SK-N-SH (cell line): ENCODE measurements at regions not wholly inside any gene's neighbourhood (a gene's known extent, or its start where the extent isn't known, plus 50 kb on each side); places are given as distances from the start of the nearest gene placed in this dataset.
A peak's percentile ranks its signal among the peaks of the same experiment; 100 is the strongest.

Experiments used
- CTCF ChIA-PET: fragments of 300-600, 350-600 bp; formaldehyde crosslinking; extraction: SDS; loops from one replicate; lab custom pipeline; 2021; lab: Yijun Ruan, JAX
- POLR2A ChIA-PET: fragments of 350-600 bp; sonication (Branson Sonifier 250); formaldehyde crosslinking; extraction: SDS; loops from one replicate; lab custom pipeline; 2020; ENCODE audit warnings: antibody characterized with exemption, inconsistent platforms; lab: Yijun Ruan, JAX
- DNase-seq: peaks from one replicate; pipeline ENCODE4 v3.0.0; 2012
- H2AFZ ChIP-seq: fragments of 200-600 bp; sonication (generic); 2 replicates; pipeline ENCODE4 v1.8.1; 2016; ENCODE audit warnings: antibody characterized with exemption, mild to moderate bottlenecking, low read depth
- H3F3A ChIP-seq: fragments of 200-600 bp; sonication (generic); replicated peaks from 2 replicates; pipeline ENCODE3; 2016; ENCODE audit warnings: antibody characterized with exemption, mild to moderate bottlenecking; ENCODE audit not compliant: insufficient read depth
- H3K27ac ChIP-seq, 2 experiments: fragments of 200-500 bp in 1 of 2; fragments of 200-600 bp in 1 of 2; sonication (Bioruptor generic) in 1 of 2; sonication (generic), shearing (Covaris generic) in 1 of 2; 2 replicates each; pipeline versions ENCODE4 v1.5.1 to v1.6.1; 2014 to 2016; ENCODE audit warnings: low read depth in 2 of 2, inconsistent platforms in 1 of 2, low read length in 1 of 2, mild to moderate bottlenecking in 1 of 2, mixed read lengths in 1 of 2
- H3K27me3 ChIP-seq: fragments of 200-600 bp; sonication (generic), shearing (Covaris generic); 2 replicates; pipeline ENCODE4 v1.6.1; 2016; ENCODE audit warnings: mixed run types; ENCODE audit not compliant: insufficient read depth
- H3K36me3 ChIP-seq, 2 experiments: fragments of 200-500 bp in 1 of 2; fragments of 200-600 bp in 1 of 2; sonication (Bioruptor generic) in 1 of 2; sonication (generic) in 1 of 2; replicated peaks in 1 of 2; 2 replicates each; pipeline versions ENCODE3 to v1.5.1; 2014 to 2016; ENCODE audit warnings: low read length in 1 of 2, mild to moderate bottlenecking in 1 of 2; ENCODE audit not compliant: insufficient read depth in 2 of 2, control insufficient read depth in 1 of 2
- H3K4me1 ChIP-seq, 2 experiments: fragments of 200-500 bp in 1 of 2; fragments of 200-600 bp in 1 of 2; sonication (Bioruptor generic) in 1 of 2; sonication (generic), shearing (Covaris generic) in 1 of 2; 2 replicates each; pipeline versions ENCODE4 v1.5.1 to v1.6.1; 2014 to 2016; ENCODE audit warnings: low read depth in 1 of 2, low read length in 1 of 2, mixed run types in 1 of 2; ENCODE audit not compliant: insufficient read depth in 2 of 2, control insufficient read depth in 1 of 2
- H3K4me2 ChIP-seq: fragments of 200-600 bp; sonication (generic), shearing (Covaris generic); 2 replicates; pipeline ENCODE4 v1.6.1; 2017; ENCODE audit warnings: mixed run types
- H3K4me3 ChIP-seq, 2 experiments: fragments of 200-500 bp in 1 of 2; fragments of 200-600 bp in 1 of 2; sonication (Bioruptor generic) in 1 of 2; sonication (generic), shearing (Covaris generic) in 1 of 2; 2 replicates each; pipeline versions ENCODE4 v1.5.1 to v1.8.1; 2014 to 2016; ENCODE audit warnings: low read depth in 2 of 2, inconsistent platforms in 1 of 2, low read length in 1 of 2, mild to moderate bottlenecking in 1 of 2, mixed read lengths in 1 of 2, moderate library complexity in 1 of 2
- H3K79me2 ChIP-seq: fragments of 200-600 bp; sonication (generic); 2 replicates; pipeline ENCODE4 v1.8.1; 2017; ENCODE audit warnings: mild to moderate bottlenecking; ENCODE audit not compliant: insufficient read depth
- H3K9ac ChIP-seq: fragments of 200-600 bp; sonication (generic); 2 replicates; pipeline ENCODE4 v1.6.1; 2017; ENCODE audit warnings: mixed run types
- H3K9me2 ChIP-seq: fragments of 200-600 bp; sonication (generic); 2 replicates; pipeline ENCODE4 v1.6.1; 2017; ENCODE audit warnings: mixed run types
- H3K9me3 ChIP-seq: fragments of 200-600 bp; sonication (generic); 2 replicates; pipeline ENCODE4 v1.6.1; 2017; ENCODE audit warnings: mixed run types, mild to moderate bottlenecking, moderate library complexity
- H4K20me1 ChIP-seq: fragments of 200-600 bp; sonication (generic); 2 replicates; pipeline ENCODE4 v1.6.1; 2017; ENCODE audit warnings: mild to moderate bottlenecking, mixed run types; ENCODE audit not compliant: insufficient read depth
- CHD2 ChIP-seq: fragments of 150-350 bp; IDR thresholded peaks from 2 replicates; pipeline ENCODE4 v1.6.1; 2018; ENCODE audit warnings: low read length; ENCODE audit not compliant: partially characterized antibody
- EP300 ChIP-seq, 2 experiments: IDR thresholded peaks; 2 replicates each; pipeline versions ENCODE4 v1.4.0 to v1.6.1; 2012; ENCODE audit warnings: borderline replicate concordance in 1 of 2, low read depth in 1 of 2, low read length in 1 of 2
- EZH2phosphoT487 ChIP-seq: fragments of 200-600 bp; sonication (generic); IDR thresholded peaks from 2 replicates; pipeline ENCODE4 v1.6.1; 2017; ENCODE audit warnings: low read depth, mixed run types, mild to moderate bottlenecking, antibody characterized with exemption, moderate library complexity, borderline replicate concordance
- FOXJ3 ChIP-seq: sonication (generic); formaldehyde crosslinking; IDR thresholded peaks from 2 replicates; pipeline ENCODE4 v1.5.1; 2020; ENCODE audit warnings: mild to moderate bottlenecking, missing genetic modification reagents
- FOXM1 ChIP-seq: IDR thresholded peaks from 2 replicates; pipeline ENCODE4 v1.4.0; 2012; ENCODE audit warnings: low read depth, mild to moderate bottlenecking
- GABPA ChIP-seq: IDR thresholded peaks from 2 replicates; pipeline ENCODE4 v1.4.0; 2012; ENCODE audit warnings: low read depth, mild to moderate bottlenecking
- GATA2 ChIP-seq: sonication (generic); formaldehyde crosslinking; IDR thresholded peaks from 2 replicates; pipeline ENCODE4 v1.5.0; 2020; ENCODE audit warnings: mild to moderate bottlenecking, missing genetic modification reagents
- IRF3 ChIP-seq: fragments of 150-350 bp; IDR thresholded peaks from 2 replicates; pipeline ENCODE4 v1.6.1; 2016; ENCODE audit warnings: mild to moderate bottlenecking, low read depth, low read length
- NRF1 ChIP-seq: IDR thresholded peaks from 2 replicates; pipeline ENCODE4 v1.6.1; 2012; ENCODE audit warnings: low read depth, mild to moderate bottlenecking, low read length
- PBX3 ChIP-seq: IDR thresholded peaks from 2 replicates; pipeline ENCODE4; 2012
- POLR2AphosphoS5 ChIP-seq: IDR thresholded peaks from 2 replicates; pipeline ENCODE4 v1.6.1; 2012; ENCODE audit warnings: low read depth, low read length
- RAD21 ChIP-seq: IDR thresholded peaks from 2 replicates; pipeline ENCODE4 v1.6.1; 2012; ENCODE audit warnings: mild to moderate bottlenecking, low read length
- RXRA ChIP-seq: IDR thresholded peaks from 2 replicates; pipeline ENCODE4 v1.4.0; 2012; ENCODE audit warnings: low read depth, mild to moderate bottlenecking, borderline replicate concordance
- SIN3A ChIP-seq: IDR thresholded peaks from 2 replicates; pipeline ENCODE4 v1.6.1; 2012; ENCODE audit warnings: low read depth, mild to moderate bottlenecking, low read length, moderate library complexity, borderline replicate concordance
- SMC3 ChIP-seq: IDR thresholded peaks from 2 replicates; pipeline ENCODE4 v1.6.1; 2012; ENCODE audit warnings: low read depth, low read length, improper control_type of control experiment
- TCF12 ChIP-seq: IDR thresholded peaks from 2 replicates; pipeline ENCODE4 v1.4.0; 2012
- ZBTB33 ChIP-seq: IDR thresholded peaks from 2 replicates; pipeline ENCODE4 v1.4.0; 2012; ENCODE audit warnings: low read depth, borderline replicate concordance
- WGBS: methylation state at CpG from one replicate; pipeline ENCODE4 v1.1.6; 2017; ENCODE audit warnings: low lambda C conversion rate; 5-methylcytosine and 5-hydroxymethylcytosine counted together

GRCh38 chr3:197353867-197354567 lies 55.6 kb upstream of the DLG1 start:
- Histone ChIP-seq H3K9me2 (no peaks in the 10 kb centered on the region), H3K4me2 (no peak overlapping the region), H3K79me2 (no peaks in the 10 kb centered on the region), H2AFZ (0 out of 2 replicates have a peak overlapping the region, but pooled peaks have one; percentile 13), H3K4me3 (no peak overlapping the region), H3K9me3 (no peaks in the 10 kb centered on the region), H3K36me3 (no peaks in the 10 kb centered on the region), H4K20me1 (no peaks in the 10 kb centered on the region), H3K27ac (no peak overlapping the region), H3K4me1 (peaks cover 0 to 29% of the 10 kb centered on the region in 2 experiments; a peak in 1 of 4 replicates), H3K27me3 (no peaks in the 10 kb centered on the region), H3K9ac (no peak overlapping the region), H3F3A (no peaks in the 10 kb centered on the region)
- ChIA-PET POLR2A (interaction anchor here (0.9 kb wide), 1 partner anchor 11 kb away, joined by 3 read pairs; no protein-coding TSS in a partner anchor), CTCF (interaction anchor here (0.8 to 3.0 kb wide), 2 partner anchors 22 to 97 kb away, joined by 4 to 12 read pairs; no protein-coding TSS in a partner anchor)
- 81% methylated on average over 10 of the region's 10 CpGs for WGBS
- TF ChIP-seq SMC3, result no peak
- TF ChIP-seq GATA2, result no peak
- TF ChIP-seq TCF12, result no peak
- TF ChIP-seq EP300 (IDR thresholded peaks at IDR 0.05; ENCODE audit: borderline replicate concordance in 1 of 2, low read depth in 1 of 2, low read length in 1 of 2), result no peak
- no peak for TF ChIP-seq SIN3A
- TF ChIP-seq CHD2, result no peak
- no peak for TF ChIP-seq RAD21
- TF ChIP-seq RXRA, result no peak
- DNase-seq, result no peak

GRCh38 chr3:197353001-197353866 lies 54.8 kb upstream of the DLG1 start:
- peak overlapping the region in 1 of 2 experiments; percentile 23; a peak in 1 of 4 replicates for H3K27ac ChIP-seq
- TF ChIP-seq POLR2AphosphoS5, result no peak
- TF ChIP-seq SMC3, result no peak
- TF ChIP-seq NRF1, result no peak
- no peak for TF ChIP-seq FOXJ3 (CRISPR knock-in tag)
- TF ChIP-seq IRF3, result no peak
- TF ChIP-seq PBX3, result no peak
- TF ChIP-seq ZBTB33, result no peak
- no peak for TF ChIP-seq EZH2phosphoT487
- TF ChIP-seq TCF12, result no peak
- no peak for TF ChIP-seq GABPA
- TF ChIP-seq FOXM1, result no peak

More at GRCh38 chr3:197353001-197353866, 54.8 kb upstream of the DLG1 start:
- DNase-seq, result peak; percentile 41
- no peak overlapping the region for H3K4me2 ChIP-seq
- CTCF ChIA-PET, result interaction anchor here (0.8 to 3.0 kb wide), 3 partner anchors 11 to 96 kb away, joined by 3 to 12 read pairs (median 4); no protein-coding TSS in a partner anchor
- H3K4me1 ChIP-seq, result peaks cover 0 to 29% of the 10 kb centered on the region in 2 experiments; a peak in 1 of 4 replicates
- H3K4me3 ChIP-seq, result no peak overlapping the region
- H3K79me2 ChIP-seq, result no peaks in the 10 kb centered on the region
- H3K9me2 ChIP-seq, result no peaks in the 10 kb centered on the region
- 62% methylated on average over 7 of the region's 8 CpGs for WGBS
- H3K27me3 ChIP-seq, result no peaks in the 10 kb centered on the region
- H3F3A ChIP-seq, result no peaks in the 10 kb centered on the region
- no peak overlapping the region for H2AFZ ChIP-seq
- no peaks in the 10 kb centered on the region for H4K20me1 ChIP-seq
- no peaks in the 10 kb centered on the region for H3K36me3 ChIP-seq
- POLR2A ChIA-PET, result no interaction called here
- no peaks in the 10 kb centered on the region for H3K9me3 ChIP-seq
- no peak overlapping the region for H3K9ac ChIP-seq
